NOMO-1 treated with dmso at 0.1 percent for 144 hours (cell line): ENCODE measurements at regions not wholly inside any gene's neighbourhood (a gene's known extent, or its start where the extent isn't known, plus 50 kb on each side); places are given as distances from the start of the nearest gene placed in this dataset.

Source experiments
- DNase-seq: peaks from one replicate; lab custom pipeline; 2025; ENCODE audit not compliant: unreplicated experiment; lab: John Stamatoyannopoulos, UW

DNA sequence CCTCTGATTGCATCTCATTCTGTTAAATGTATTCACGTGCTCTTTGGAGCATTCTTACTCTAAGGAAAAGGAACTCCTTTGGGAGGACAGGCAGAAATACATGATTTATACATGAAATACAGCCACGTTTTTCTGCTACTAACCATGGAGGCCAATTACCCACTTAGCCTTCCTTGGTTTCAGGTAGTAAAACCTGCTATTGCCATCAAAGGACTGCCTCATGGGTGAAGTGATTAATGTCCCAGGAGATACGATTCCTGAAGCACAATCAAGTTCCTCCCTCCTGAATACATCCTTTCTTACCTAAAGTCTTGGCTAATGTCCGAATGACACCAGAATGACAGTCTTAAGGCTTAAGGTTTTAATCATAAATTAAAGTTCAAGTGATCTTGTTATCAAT lies 58.5 kb upstream of the PIK3CG start:
- DNase-seq, result no peak

DNA sequence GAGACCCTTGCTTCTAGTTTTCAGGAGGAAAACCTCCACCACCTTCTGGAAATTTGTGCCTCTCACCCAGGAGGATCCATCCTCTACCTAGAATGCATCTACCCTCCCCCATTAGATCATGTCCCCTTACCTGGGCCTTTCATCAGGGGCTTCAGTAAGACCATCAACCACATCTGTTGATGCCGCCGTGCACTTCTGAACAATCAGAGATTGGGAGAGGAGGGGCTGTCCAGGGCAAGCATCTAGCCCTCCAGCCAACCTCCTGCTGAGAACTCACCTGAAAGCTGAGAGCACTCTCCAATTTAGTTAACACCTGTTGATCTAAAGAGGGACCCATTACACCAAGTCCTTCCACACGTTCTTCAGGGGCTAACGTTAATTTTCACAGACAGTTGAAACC lies 57.6 kb upstream of the PIK3CG start:
- no peak for DNase-seq

DNA sequence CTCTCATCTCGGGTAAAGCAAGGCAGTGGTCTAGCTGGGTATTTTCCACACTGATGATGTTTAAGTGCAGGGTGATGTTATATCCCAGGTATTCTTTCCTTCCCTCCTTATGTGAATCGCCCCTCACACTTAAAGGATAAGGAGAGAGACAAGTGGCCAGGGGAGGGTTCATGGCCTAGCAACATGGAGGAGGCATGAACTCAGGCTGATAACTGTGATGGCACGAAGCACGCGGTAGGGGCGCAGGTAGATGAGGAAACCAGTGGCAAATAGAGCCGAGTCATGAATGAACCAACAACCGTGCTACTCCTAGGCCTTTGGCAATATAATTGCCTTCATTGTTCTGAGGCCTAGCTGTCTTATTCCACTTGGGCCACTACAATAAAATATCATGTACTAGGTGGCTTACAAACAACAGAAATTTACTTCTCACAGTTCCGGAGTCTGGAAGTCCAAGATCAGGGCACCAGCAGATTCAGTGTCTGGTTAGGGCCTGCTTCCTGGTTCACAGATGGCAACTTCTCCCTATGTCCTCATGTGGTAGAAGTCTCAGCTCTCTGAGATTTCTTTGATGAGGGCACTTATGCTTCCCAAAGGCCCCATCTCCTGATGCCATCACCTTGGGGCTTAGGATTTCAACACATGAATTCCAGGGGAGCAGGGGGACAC lies 56.0 kb upstream of the PIK3CG start:
- no peak for DNase-seq

DNA sequence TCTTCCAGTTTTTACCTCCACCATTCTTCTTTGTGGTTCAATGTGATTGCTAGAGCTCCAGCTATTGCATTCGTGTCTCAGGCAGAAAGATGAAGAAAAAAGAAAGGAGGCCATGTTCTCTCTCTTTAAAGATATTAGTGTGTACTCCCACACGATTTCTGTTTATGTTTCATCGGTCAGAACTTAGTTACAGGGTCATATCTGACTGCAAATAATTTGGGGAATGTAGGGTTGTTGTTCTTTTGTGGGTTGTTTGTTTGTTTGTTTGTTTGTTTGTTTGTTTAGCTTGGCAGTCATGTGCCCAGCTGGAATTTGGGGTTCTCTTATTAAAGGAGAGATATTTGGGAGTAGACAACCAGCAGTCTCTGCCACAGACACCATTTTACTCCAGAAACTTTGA lies 53.6 kb upstream of the PIK3CG start:
- no peak for DNase-seq

DNA sequence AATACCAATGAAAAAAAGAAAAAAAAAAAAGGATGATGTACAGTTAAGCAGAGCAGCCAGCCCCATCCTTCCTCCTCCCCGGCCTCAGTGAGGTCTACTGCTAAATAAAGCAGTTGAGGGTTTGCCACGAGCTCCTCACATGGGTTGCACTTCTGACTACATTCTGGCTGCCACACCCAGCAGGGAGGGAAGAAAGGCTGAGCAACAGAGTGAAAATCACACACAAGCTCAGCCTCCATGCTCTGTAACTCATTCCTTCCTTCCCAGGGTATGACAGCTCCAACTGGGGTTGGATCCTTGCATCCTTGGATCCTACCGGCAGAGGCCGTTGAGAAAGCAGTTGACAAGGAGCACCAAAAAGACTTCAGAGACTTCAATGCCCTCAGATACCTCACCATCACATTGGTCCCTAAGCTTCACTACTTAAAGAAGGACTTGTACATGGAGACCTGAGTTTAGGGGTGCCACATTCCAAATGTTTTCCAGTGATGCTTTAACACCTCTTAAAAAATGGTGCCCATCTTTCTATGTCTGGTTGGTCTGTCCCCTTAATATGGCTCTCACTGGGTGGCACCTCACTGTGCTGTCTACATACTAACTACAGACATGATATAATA lies 52.9 kb upstream of the PIK3CG start:
- no peak for DNase-seq

DNA sequence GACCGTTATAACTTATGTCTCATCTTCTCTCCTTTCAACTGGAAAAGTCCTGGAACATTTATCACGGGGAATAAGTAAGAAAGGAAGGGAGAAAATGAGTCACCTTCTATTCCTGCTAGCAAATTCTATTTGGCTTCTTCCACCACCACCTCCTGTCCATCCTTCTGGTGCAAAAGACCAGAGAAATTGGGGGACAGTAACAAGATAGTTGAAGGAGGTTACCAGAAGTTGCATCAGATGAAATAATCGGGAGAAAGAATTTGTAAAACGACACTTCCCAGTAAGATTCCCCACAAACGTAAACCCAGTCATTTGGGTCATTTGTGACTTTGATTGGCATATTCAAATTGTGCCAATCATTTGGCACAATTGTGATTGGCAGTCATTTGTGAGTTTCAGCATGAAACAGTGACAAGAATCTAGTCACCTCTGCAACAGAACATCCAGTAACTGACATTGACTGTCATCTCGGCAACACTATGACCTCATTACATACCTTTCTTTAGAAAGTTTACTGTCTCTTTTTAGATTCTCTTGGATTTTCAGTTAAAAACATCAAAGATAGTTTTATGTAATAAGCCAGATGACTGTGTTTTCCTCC lies 51.3 kb upstream of the PIK3CG start:
- no peak for DNase-seq

DNA sequence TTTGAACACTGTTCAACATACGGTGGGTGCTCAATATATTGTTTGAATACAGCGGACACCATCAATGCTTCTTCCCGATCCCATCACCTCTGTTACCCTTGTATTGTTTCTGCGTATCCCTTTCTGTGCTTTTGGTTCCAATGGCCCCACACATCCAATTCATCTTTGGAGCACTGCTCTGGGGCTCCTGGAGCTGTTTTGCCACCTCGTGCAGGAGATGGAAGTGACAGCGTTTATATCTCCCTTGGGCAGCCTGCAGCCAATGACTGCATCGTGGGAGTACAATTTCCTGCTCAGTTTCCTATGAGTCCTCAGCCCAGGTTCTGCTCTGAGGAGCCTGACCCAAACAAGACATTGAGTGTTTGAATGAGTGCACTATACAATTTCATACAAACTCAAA lies 50.2 kb upstream of the PIK3CG start:
- no peak for DNase-seq
